ENCODE measurements at regions not wholly inside any gene's neighbourhood (a gene's known extent, or its start where the extent isn't known, plus 50 kb on each side); places are given as distances from the start of the nearest gene placed in this dataset.

DNA sequence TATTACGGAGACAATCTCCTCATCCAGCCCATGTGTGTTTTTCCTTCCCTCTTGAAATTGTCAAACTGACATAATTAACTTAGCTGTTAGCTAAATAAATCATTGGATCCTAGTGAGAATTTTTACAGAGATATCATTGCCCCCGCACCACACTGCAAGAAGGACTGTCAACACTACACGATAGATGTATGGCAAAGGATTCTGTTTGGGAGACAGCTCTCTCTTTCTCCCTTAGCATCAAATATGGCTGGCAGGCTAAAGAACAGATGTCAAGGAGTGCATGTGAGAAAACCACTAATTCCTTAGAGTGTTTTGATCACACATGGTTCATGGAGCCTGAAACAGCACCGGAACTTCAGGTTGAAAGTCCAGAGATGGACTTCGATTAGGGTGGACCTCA is 136.8 kb downstream of the KCNA5 start:
- ChIA-PET SMC1A (ENCODE audit: uncharacterized antibody, unreplicated experiment) (no interaction called here), RAD21 (ENCODE audit: unreplicated experiment) (no interaction called here), CTCF (no interaction called here), POLR2A (no interaction called here)
- H3K9ac ChIP-seq (ENCODE audit: control insufficient read depth, insufficient read depth, low read length): no peak overlapping the region
- intact Hi-C loops (cut with micrococcal nuclease; ENCODE audit: unreplicated experiment): no loop called here
- H2AFZ ChIP-seq (ENCODE audit: control insufficient read depth, low read depth, low read length): no peak overlapping the region
- H3K4me1 ChIP-seq (ENCODE audit: control insufficient read depth, insufficient read depth, low read length): no peaks in the 10 kb centered on the region
- no peak overlapping the region for H3K4me3 ChIP-seq
- H3K4me2 ChIP-seq (ENCODE audit: control insufficient read depth, insufficient read depth): no peak overlapping the region
- in situ Hi-C loops (cut with MboI): no loop called here
- no peaks in the 10 kb centered on the region for H3K36me3 ChIP-seq (ENCODE audit: control insufficient read depth in 2 of 2, insufficient read depth in 2 of 2, low read length in 1 of 2)
- no peak for TF ChIP-seq SMC3 (IDR thresholded peaks at IDR 0.05; ENCODE audit: borderline replicate concordance, low read length)
- no peak for TF ChIP-seq SMARCA5 (IDR thresholded peaks at IDR 0.05)
- TF ChIP-seq MYB (IDR thresholded peaks at IDR 0.05; ENCODE audit: borderline replicate concordance, low read depth, low read length): no peak
- no peak for TF ChIP-seq CBFB (IDR thresholded peaks at IDR 0.05; ENCODE audit: low read depth)
- no peak for TF ChIP-seq IKZF1 (conservative IDR thresholded peaks at IDR 0.05)
- TF ChIP-seq SIN3A (IDR thresholded peaks at IDR 0.05; ENCODE audit: low read depth, low read length): no peak
- no peak for TF ChIP-seq SREBF2 (IDR thresholded peaks at IDR 0.05; ENCODE audit: low read length)
- TF ChIP-seq, protein P1, sequence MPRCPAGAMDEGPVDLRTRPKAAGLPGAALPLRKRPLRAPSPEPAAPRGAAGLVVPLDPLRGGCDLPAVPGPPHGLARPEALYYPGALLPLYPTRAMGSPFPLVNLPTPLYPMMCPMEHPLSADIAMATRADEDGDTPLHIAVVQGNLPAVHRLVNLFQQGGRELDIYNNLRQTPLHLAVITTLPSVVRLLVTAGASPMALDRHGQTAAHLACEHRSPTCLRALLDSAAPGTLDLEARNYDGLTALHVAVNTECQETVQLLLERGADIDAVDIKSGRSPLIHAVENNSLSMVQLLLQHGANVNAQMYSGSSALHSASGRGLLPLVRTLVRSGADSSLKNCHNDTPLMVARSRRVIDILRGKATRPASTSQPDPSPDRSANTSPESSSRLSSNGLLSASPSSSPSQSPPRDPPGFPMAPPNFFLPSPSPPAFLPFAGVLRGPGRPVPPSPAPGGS (IDR thresholded peaks at IDR 0.05; ENCODE audit: borderline replicate concordance, insufficient read depth, low read depth, low read length, poor library complexity, severe bottlenecking): no peak
- TF ChIP-seq, protein P2, sequence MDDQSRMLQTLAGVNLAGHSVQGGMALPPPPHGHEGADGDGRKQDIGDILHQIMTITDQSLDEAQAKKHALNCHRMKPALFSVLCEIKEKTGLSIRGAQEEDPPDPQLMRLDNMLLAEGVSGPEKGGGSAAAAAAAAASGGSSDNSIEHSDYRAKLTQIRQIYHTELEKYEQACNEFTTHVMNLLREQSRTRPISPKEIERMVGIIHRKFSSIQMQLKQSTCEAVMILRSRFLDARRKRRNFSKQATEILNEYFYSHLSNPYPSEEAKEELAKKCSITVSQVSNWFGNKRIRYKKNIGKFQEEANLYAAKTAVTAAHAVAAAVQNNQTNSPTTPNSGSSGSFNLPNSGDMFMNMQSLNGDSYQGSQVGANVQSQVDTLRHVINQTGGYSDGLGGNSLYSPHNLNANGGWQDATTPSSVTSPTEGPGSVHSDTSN (IDR thresholded peaks at IDR 0.05; ENCODE audit: insufficient replicate concordance, low read depth, low read length): no peak
- TF ChIP-seq SP1 (IDR thresholded peaks at IDR 0.05; ENCODE audit: low read depth, low read length): no peak
- TF ChIP-seq NFYB (IDR thresholded peaks at IDR 0.05; ENCODE audit: insufficient read depth, low read depth, low read length): no peak
- TF ChIP-seq CREM (IDR thresholded peaks at IDR 0.05; ENCODE audit: low read depth): no peak
- H3K9me3 ChIP-seq (replicated peaks; ENCODE audit: control insufficient read depth, insufficient read depth, low read length): no peaks in the 10 kb centered on the region
- ATAC-seq (no peak), FAIRE-seq (no peak), DNase-seq (ENCODE audit: low read depth, low spot score) (no peak)
- no peaks in the 10 kb centered on the region for H3K79me2 ChIP-seq (ENCODE audit: control insufficient read depth, insufficient read depth, low read length)
- no peaks in the 10 kb centered on the region; the same call in 1 of the 2 replicates for H4K20me1 ChIP-seq (ENCODE audit: control insufficient read depth, insufficient read depth)
- no TSS peak for BruUV-seq (replicated peaks)
- no peak overlapping the region for H3K27ac ChIP-seq (ENCODE audit: control insufficient read depth, insufficient read depth)
- WGBS (ENCODE audit: insufficient coverage, insufficient replicate concordance, low lambda C conversion rate, missing lambda C conversion rate): 46% methylated on average over 5 of the region's 5 CpGs
- peaks cover 0 to 4% of the 10 kb centered on the region in 2 experiments; a peak in 2 of 4 replicates for H3K27me3 ChIP-seq (replicated peaks in 1 of 2; ENCODE audit: control insufficient read depth in 2 of 2, insufficient read depth in 2 of 2, low read length in 1 of 2)

All from GM12878 (cell line).